GM12878 (cell line): ENCODE measurements at regions not wholly inside any gene's neighbourhood (a gene's known extent, or its start where the extent isn't known, plus 50 kb on each side); places are given as distances from the start of the nearest gene placed in this dataset.

Experiments
- ATAC-seq: fragments of 200-7000 bp; cut with Tn5 transposase; 3 replicates; pipeline ENCODE4 v1.9.1; 2020; ENCODE audit warnings: mild to moderate bottlenecking, moderate library complexity
- BruUV-seq: library from RNA; stranded (reverse); fragments of 400-500 nt; replicated peaks from 2 replicates; lab custom pipeline; 2021; lab: Mats Ljungman, UMichigan
- CTCF ChIA-PET: fragments of 300-600 bp; sonication (Branson Sonifier 250); formaldehyde crosslinking; extraction: SDS; loops from one replicate; lab custom pipeline; 2021; ENCODE audit warnings: inconsistent platforms; lab: Yijun Ruan, JAX
- POLR2A ChIA-PET: fragments of 350-600 bp; formaldehyde crosslinking; extraction: SDS; loops from one replicate; lab custom pipeline; 2021; ENCODE audit warnings: inconsistent platforms; lab: Charles Lee
- RAD21 ChIA-PET: fragments of 300-600 bp; sonication (Branson Sonifier 250); formaldehyde crosslinking; loops from one replicate; lab custom pipeline; 2023; ENCODE audit warnings: antibody characterized with exemption; ENCODE audit not compliant: unreplicated experiment; lab: Charles Lee
- SMC1A ChIA-PET: fragments of 300-600 bp; sonication (Branson Sonifier 250); formaldehyde crosslinking; loops from one replicate; lab custom pipeline; 2023; ENCODE audit not compliant: unreplicated experiment, uncharacterized antibody; lab: Charles Lee
- DNase-seq: peaks from one replicate; pipeline ENCODE4 v3.0.0-alpha.2; 2011; ENCODE audit warnings: low read depth, low spot score
- FAIRE-seq: peaks from 3 replicates; lab custom pipeline; 2011; peaks lifted over from hg19 to GRCh38; lab: Jason Lieb, UNC
- H2AFZ ChIP-seq: 2 replicates; pipeline ENCODE4 v1.6.0; 2011; ENCODE audit warnings: low read depth, low read length, control low read depth; ENCODE audit not compliant: control insufficient read depth
- H3K27ac ChIP-seq: 2 replicates; pipeline ENCODE4 v1.5.1; 2011; ENCODE audit warnings: control low read depth; ENCODE audit not compliant: control insufficient read depth, insufficient read depth
- H3K27me3 ChIP-seq, 2 experiments: replicated peaks in 1 of 2; 2 replicates each; pipeline versions ENCODE4 v1.6.0 to v1.6.1; 2011; ENCODE audit warnings: low read length in 1 of 2; ENCODE audit not compliant: control insufficient read depth in 2 of 2, insufficient read depth in 2 of 2
- H3K36me3 ChIP-seq, 2 experiments: 2 replicates each; pipeline ENCODE4 v1.5.1; 2011; ENCODE audit warnings: low read length in 1 of 2; ENCODE audit not compliant: control insufficient read depth in 2 of 2, insufficient read depth in 2 of 2
- H3K4me1 ChIP-seq: 2 replicates; pipeline ENCODE4 v1.6.1; 2011; ENCODE audit warnings: mild to moderate bottlenecking, low read length, moderate library complexity, mixed read lengths; ENCODE audit not compliant: control insufficient read depth, insufficient read depth
- H3K4me2 ChIP-seq: 2 replicates; pipeline ENCODE4 v1.6.0; 2011; ENCODE audit warnings: control low read depth; ENCODE audit not compliant: control insufficient read depth, insufficient read depth
- H3K4me3 ChIP-seq: fragments of 200-600 bp; sonication (generic); 2 replicates; pipeline ENCODE4 v1.5.1; 2016
- H3K79me2 ChIP-seq: 2 replicates; pipeline ENCODE4 v1.6.0; 2011; ENCODE audit warnings: low read length; ENCODE audit not compliant: control insufficient read depth, insufficient read depth
- H3K9ac ChIP-seq: 2 replicates; pipeline ENCODE4 v1.8.0; 2011; ENCODE audit warnings: low read length, control low read depth, mixed read lengths; ENCODE audit not compliant: control insufficient read depth, insufficient read depth
- H3K9me3 ChIP-seq: replicated peaks from 3 replicates; pipeline ENCODE4 v1.5.1; 2011; ENCODE audit warnings: mild to moderate bottlenecking, low read length; ENCODE audit not compliant: control insufficient read depth, insufficient read depth
- H4K20me1 ChIP-seq: 2 replicates; pipeline ENCODE4 v1.6.0; 2011; ENCODE audit not compliant: control insufficient read depth, insufficient read depth
- GATAD2B ChIP-seq: fragments of 450-650 bp; conservative IDR thresholded peaks from 2 replicates; pipeline ENCODE4 v1.6.1; 2017; ENCODE audit warnings: low read depth, mild to moderate bottlenecking, moderate library complexity
- MXI1 ChIP-seq: fragments of 150-350 bp; IDR thresholded peaks from 2 replicates; pipeline ENCODE4 v1.6.1; 2011; ENCODE audit warnings: low read depth, mild to moderate bottlenecking, inconsistent platforms, low read length, improper control_type of control experiment
- PBX3 ChIP-seq: IDR thresholded peaks from 2 replicates; pipeline ENCODE4 v1.6.1; 2011; ENCODE audit warnings: mild to moderate bottlenecking, low read depth, low read length, moderate library complexity; ENCODE audit not compliant: insufficient replicate concordance
- PML ChIP-seq: IDR thresholded peaks from 2 replicates; pipeline ENCODE4 v1.6.1; 2012; ENCODE audit warnings: low read length, inconsistent platforms
- RCOR1 ChIP-seq: conservative IDR thresholded peaks from 2 replicates; pipeline ENCODE4 v1.6.1; 2012; ENCODE audit warnings: low read depth, low read length, improper control_type of control experiment
- SIN3A ChIP-seq: IDR thresholded peaks from 2 replicates; pipeline ENCODE4 v1.6.1; 2012; ENCODE audit warnings: low read depth, low read length, improper control_type of control experiment
- SUPT20H ChIP-seq: IDR thresholded peaks from 2 replicates; pipeline ENCODE4 v1.6.1; 2011; ENCODE audit warnings: low read depth, mild to moderate bottlenecking, low read length, moderate library complexity, borderline replicate concordance; ENCODE audit not compliant: control insufficient read depth
- SUZ12 ChIP-seq: fragments of 200-600 bp; sonication (generic); IDR thresholded peaks from one replicate; pipeline ENCODE4 v1.6.1; 2018; ENCODE audit warnings: antibody characterized with exemption, mild to moderate bottlenecking; ENCODE audit not compliant: unreplicated experiment
- TBL1XR1 ChIP-seq: IDR thresholded peaks from 2 replicates; pipeline ENCODE4 v1.6.1; 2012; ENCODE audit warnings: low read depth, low read length, improper control_type of control experiment
- TCF12 ChIP-seq: IDR thresholded peaks from 2 replicates; pipeline ENCODE4 v1.6.1; 2011; ENCODE audit warnings: low read depth, mild to moderate bottlenecking, low read length
- USF1 ChIP-seq: IDR thresholded peaks from 2 replicates; pipeline ENCODE4 v1.6.1; 2011; ENCODE audit warnings: borderline replicate concordance, low read depth, mild to moderate bottlenecking, moderate library complexity, mixed read lengths, low read length; ENCODE audit not compliant: insufficient read depth; ENCODE audit errors: extremely low read length
- ZBED1 ChIP-seq: IDR thresholded peaks from 2 replicates; pipeline ENCODE4 v1.6.1; 2016; ENCODE audit warnings: borderline replicate concordance
- ZBTB33 ChIP-seq: fragments of 450-650 bp; IDR thresholded peaks from 2 replicates; pipeline ENCODE4 v1.6.1; 2017; ENCODE audit warnings: mild to moderate bottlenecking
- WGBS: methylation state at CpG from one replicate; pipeline ENCODE4 v1.1.6; 2016; ENCODE audit warnings: low lambda C conversion rate; ENCODE audit not compliant: insufficient replicate concordance, insufficient coverage; ENCODE audit errors: missing lambda C conversion rate; 5-methylcytosine and 5-hydroxymethylcytosine counted together
- in situ Hi-C: fragments of 300-500 bp; cut with MboI; formaldehyde crosslinking; loops from 9 replicates; pipeline ENCODE4 v1.14.3; 2018; ENCODE audit warnings: mixed read lengths
- intact Hi-C: fragments of 100-400 bp; cut with micrococcal nuclease; formaldehyde crosslinking; loops from one replicate; pipeline ENCODE4 v1.14.2; 2022; ENCODE audit not compliant: unreplicated experiment
- TF ChIP-seq, protein P1 (sequence below): fragments of 450-650 bp; IDR thresholded peaks from 2 replicates; pipeline ENCODE4 v1.6.1; 2014; ENCODE audit warnings: mild to moderate bottlenecking
- TF ChIP-seq, protein P2 (sequence below): fragments of 450-650 bp; IDR thresholded peaks from 2 replicates; pipeline ENCODE4 v1.6.1; 2018; ENCODE audit warnings: mild to moderate bottlenecking, low read depth, moderate library complexity; ENCODE audit not compliant: partially characterized antibody

DNA sequence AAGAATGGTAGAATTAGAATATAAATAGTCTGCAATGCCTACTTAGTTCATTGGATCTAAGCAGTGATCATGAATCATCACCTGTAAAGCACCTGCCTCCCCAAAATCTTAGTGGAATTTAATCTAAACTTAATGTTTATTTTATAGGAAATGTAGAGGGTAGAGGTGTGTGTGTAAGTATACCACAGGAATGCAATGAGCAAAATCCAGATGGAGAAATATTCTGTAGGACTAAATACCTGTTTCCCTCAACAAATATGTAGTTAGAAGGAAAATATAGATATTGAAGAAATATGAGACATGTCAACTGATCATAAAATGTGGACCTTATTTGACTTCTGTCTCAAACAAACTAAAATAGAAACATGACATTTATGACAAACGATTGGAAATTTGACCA lies 839.2 kb upstream of the FBXO33 start (continued):
- TF ChIP-seq ZBTB33 (no peak), USF1 (no peak), MXI1 (no peak)
- TF ChIP-seq, protein P1, sequence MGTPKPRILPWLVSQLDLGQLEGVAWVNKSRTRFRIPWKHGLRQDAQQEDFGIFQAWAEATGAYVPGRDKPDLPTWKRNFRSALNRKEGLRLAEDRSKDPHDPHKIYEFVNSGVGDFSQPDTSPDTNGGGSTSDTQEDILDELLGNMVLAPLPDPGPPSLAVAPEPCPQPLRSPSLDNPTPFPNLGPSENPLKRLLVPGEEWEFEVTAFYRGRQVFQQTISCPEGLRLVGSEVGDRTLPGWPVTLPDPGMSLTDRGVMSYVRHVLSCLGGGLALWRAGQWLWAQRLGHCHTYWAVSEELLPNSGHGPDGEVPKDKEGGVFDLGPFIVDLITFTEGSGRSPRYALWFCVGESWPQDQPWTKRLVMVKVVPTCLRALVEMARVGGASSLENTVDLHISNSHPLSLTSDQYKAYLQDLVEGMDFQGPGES = no peak
- TF ChIP-seq, all 136 proteins: peak for 0

GRCh38 chr14:40269436-40269835 lies 837.2 kb upstream of the FBXO33 start:
- BruUV-seq = no TSS peak
- no peaks in the 10 kb centered on the region for H3K36me3 ChIP-seq
- SMC1A ChIA-PET = no interaction called here
- no peak overlapping the region for H2AFZ ChIP-seq
- 34% methylated on average over 2 of the region's 2 CpGs for WGBS
- intact Hi-C loops = no loop called here
- RAD21 ChIA-PET = no interaction called here
- ATAC-seq (no peak), FAIRE-seq (no peak), DNase-seq (no peak)
- in situ Hi-C loops = no loop called here
- no peaks in the 10 kb centered on the region for H3K9me3 ChIP-seq
- H3K27ac ChIP-seq = no peak overlapping the region
- CTCF ChIA-PET = no interaction called here
- H3K79me2 ChIP-seq = no peaks in the 10 kb centered on the region
- POLR2A ChIA-PET = no interaction called here
- no peak overlapping the region for H3K4me3 ChIP-seq
- H3K4me1 ChIP-seq = no peaks in the 10 kb centered on the region
- H3K27me3 ChIP-seq = no peaks in the 10 kb centered on the region
- no peak overlapping the region for H3K9ac ChIP-seq
- H4K20me1 ChIP-seq = no peaks in the 10 kb centered on the region
- H3K4me2 ChIP-seq = no peak overlapping the region
- TF ChIP-seq, protein P2, sequence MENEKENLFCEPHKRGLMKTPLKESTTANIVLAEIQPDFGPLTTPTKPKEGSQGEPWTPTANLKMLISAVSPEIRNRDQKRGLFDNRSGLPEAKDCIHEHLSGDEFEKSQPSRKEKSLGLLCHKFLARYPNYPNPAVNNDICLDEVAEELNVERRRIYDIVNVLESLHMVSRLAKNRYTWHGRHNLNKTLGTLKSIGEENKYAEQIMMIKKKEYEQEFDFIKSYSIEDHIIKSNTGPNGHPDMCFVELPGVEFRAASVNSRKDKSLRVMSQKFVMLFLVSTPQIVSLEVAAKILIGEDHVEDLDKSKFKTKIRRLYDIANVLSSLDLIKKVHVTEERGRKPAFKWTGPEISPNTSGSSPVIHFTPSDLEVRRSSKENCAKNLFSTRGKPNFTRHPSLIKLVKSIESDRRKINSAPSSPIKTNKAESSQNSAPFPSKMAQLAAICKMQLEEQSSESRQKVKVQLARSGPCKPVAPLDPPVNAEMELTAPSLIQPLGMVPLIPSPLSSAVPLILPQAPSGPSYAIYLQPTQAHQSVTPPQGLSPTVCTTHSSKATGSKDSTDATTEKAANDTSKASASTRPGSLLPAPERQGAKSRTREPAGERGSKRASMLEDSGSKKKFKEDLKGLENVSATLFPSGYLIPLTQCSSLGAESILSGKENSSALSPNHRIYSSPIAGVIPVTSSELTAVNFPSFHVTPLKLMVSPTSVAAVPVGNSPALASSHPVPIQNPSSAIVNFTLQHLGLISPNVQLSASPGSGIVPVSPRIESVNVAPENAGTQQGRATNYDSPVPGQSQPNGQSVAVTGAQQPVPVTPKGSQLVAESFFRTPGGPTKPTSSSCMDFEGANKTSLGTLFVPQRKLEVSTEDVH = no peak
- TF ChIP-seq SUZ12 = no peak
- no peak for TF ChIP-seq ZBED1
- no peak for TF ChIP-seq PML
- no peak for TF ChIP-seq TBL1XR1
- TF ChIP-seq SIN3A = no peak
- TF ChIP-seq PBX3 = no peak
- no peak for TF ChIP-seq TCF12
- TF ChIP-seq SUPT20H = no peak
- TF ChIP-seq RCOR1 = no peak
- TF ChIP-seq GATAD2B = no peak
